Tibial nerve (tissue), 4 donors: ENCODE measurements at regions not wholly inside any gene's neighbourhood (a gene's known extent, or its start where the extent isn't known, plus 50 kb on each side); places are given as distances from the start of the nearest gene placed in this dataset.

Experiments used
- EP300 ChIP-seq, 2 donors: sonication (generic); formaldehyde crosslinking; IDR thresholded peaks; one replicate each; pipeline ENCODE4 v1.6.1; 2017; ENCODE audit warnings: antibody characterized with exemption in 2 of 2, mild to moderate bottlenecking in 1 of 2
- POLR2A ChIP-seq, 2 donors: fragments of 450-650 bp; IDR thresholded peaks; one replicate each; pipeline ENCODE4 v1.6.1; 2017; ENCODE audit warnings: antibody characterized with exemption in 2 of 2, mild to moderate bottlenecking in 2 of 2, moderate library complexity in 2 of 2
- TF ChIP-seq, protein P1 (sequence below), 5 experiments: fragments of 200-600 bp in 3 of 5; fragments of 450-650 bp in 2 of 5; sonication (generic) in 3 of 5; IDR thresholded peaks; one replicate each; pipeline ENCODE4 v1.5.1; 2016 to 2019; ENCODE audit warnings: antibody characterized with exemption in 5 of 5, mild to moderate bottlenecking in 3 of 5, moderate library complexity in 2 of 5

DNA sequence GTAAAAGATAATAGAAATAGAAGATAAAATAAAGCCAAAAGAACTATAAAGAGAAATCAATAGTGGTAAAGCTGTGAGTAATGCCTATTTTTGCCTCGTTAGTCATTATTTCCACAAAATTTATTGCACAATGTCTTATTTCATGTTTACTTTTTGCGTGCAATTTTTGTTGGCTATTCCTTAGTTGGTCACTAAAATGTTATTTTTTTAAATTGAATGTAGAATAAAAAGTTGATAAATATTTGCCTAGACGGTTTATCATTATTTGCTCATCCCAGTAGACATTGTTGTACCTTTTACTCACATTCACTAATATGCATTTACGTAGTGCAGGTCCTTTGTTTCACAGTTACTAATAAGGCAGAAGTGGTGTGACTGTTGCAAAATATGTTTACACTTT, 227.8 kb upstream of the BMPER start:
- TF ChIP-seq, protein P1, sequence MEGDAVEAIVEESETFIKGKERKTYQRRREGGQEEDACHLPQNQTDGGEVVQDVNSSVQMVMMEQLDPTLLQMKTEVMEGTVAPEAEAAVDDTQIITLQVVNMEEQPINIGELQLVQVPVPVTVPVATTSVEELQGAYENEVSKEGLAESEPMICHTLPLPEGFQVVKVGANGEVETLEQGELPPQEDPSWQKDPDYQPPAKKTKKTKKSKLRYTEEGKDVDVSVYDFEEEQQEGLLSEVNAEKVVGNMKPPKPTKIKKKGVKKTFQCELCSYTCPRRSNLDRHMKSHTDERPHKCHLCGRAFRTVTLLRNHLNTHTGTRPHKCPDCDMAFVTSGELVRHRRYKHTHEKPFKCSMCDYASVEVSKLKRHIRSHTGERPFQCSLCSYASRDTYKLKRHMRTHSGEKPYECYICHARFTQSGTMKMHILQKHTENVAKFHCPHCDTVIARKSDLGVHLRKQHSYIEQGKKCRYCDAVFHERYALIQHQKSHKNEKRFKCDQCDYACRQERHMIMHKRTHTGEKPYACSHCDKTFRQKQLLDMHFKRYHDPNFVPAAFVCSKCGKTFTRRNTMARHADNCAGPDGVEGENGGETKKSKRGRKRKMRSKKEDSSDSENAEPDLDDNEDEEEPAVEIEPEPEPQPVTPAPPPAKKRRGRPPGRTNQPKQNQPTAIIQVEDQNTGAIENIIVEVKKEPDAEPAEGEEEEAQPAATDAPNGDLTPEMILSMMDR (IDR thresholded peaks at IDR 0.05), result no peak
- TF ChIP-seq POLR2A (IDR thresholded peaks at IDR 0.05), result no peak
- TF ChIP-seq EP300 (IDR thresholded peaks at IDR 0.05), result no peak
